ENCODE measurements at regions not wholly inside any gene's neighbourhood (a gene's known extent, or its start where the extent isn't known, plus 50 kb on each side); places are given as distances from the start of the nearest gene placed in this dataset.
"Not testable (repeated sequence)": the region's sequence is repeated elsewhere in the genome, so short reads cannot be mapped to it uniquely, and the experiment has no call there.

DNA sequence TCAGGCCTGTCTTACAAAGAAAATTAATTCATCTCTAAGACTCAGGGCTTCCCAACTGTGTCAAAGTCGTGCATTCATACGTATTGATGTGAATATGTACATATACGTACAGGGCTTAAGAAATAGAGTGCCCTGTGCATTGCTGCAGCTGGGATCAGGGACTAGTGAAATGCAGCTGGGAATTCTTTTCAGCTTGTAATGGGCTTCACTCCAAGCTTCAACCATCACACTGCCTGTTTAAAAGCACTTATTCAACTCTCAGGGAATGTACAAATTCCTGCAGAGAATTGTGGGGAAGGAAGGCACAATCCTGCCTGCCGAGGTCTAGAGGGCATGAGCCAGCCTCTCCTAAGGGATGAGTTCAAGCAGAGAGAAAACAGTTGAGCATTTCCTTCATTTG lies 59.6 kb upstream of the MAN2A1 start:
- intact Hi-C loops (cut with DNase I) = no loop called here
- DNase-seq = no peak

DNA sequence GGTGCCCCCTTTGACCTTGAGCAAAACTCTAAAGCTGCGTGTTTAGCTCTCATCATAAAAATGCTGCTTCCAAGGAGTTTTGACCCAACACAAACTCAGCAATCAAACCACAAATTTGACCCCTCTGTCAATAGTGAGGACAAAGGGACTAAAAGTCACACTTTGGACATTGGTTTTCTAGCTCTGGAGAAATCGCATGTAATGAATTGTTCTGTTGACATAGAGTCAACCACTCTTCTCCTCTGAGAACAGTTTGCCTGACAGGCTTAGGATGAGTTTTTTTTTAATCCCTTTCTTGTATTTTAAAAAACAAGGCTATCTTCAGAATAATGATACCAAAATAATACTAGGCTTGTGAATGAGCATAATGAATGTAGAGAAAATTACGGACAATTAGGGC lies 61.1 kb upstream of the MAN2A1 start:
- no peak for DNase-seq
- intact Hi-C loops (cut with DNase I) = no loop called here

DNA sequence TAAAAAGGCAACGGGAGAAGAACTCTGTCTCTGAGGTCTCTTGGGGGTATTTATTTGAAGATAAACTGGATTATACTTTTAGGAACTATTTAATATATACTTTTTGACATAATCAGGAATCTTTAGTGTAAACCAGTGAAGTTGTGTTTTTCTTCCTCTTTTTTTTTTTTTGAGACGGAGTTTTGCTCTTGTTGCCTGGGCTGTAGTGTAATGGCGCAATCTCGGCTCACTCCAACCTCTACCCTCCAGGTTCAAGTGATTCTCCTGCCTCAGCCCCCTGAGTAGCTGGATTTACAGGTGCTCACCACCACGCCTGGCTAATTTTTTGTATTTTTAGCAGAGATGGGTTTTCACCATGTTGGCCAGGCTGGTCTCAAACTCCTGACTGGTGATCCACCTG lies 68.5 kb upstream of the MAN2A1 start:
- intact Hi-C loops (cut with DNase I); DNase-seq: not testable (repeated sequence)

DNA sequence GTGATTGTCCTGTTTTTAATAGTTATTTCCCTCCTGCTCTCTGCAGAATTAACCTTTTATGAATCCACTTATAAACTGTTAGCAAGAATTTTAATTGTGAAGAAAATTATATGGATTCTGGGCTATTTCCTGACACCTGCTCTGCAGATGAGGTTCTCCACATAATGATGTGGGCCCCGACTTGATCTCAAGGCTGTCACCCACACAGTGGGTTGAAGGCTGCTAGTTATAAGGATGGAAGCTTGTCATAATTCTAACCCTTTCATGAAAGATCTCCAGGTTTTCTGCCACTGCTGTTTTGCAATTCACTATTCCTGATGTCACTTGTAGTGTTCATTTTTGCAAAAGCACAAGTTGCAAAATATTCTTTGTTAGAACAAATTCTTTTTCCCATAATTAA lies 69.1 kb upstream of the MAN2A1 start:
- intact Hi-C loops (cut with DNase I) = no loop called here
- DNase-seq = peak in 8 of 42 donors; percentile 18 to 63 (median 40)

DNA sequence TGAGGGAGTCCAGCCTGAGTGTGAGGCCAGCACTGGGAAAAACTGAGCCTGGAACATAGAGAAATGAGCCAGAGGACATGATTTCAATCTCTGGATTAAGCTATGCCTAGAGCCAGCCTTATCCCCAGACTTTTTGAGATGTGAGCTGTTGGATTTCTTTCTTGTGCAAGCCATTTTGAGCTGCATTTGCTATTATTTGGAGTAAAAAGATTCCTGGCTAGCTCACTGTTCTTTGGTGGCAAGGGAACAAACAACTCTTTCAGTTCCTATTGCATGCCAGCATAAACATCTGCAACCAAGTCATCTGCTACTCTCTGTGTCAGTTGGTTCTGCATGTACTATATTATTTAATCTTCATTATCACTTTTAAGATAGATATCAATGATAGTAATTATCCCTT lies 70.1 kb upstream of the MAN2A1 start:
- peak in 18 of 42 donors; percentile 9 to 79 (median 48) for DNase-seq
- intact Hi-C loops (cut with DNase I) = no loop called here

DNA sequence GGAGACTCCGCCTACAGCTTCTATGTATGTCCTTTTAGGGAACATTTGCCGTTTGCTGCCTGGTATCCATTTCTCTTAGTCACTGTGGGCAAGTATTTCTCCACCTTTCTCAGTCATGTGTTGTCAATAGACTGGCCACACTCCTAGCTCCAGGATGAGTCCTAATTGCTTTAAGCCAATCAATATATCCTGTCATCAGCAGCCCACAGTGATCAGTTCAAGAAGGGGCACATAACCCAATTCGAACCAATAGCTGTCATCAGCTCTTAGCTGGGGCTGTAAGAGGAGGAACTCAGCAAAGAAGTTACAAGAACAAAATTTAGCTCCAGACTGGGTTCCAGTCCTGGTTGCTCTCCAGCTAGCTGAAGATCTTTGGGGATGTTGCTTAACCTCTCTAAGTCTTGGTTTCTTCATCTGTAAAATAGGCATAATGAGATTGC lies 70.7 kb upstream of the MAN2A1 start:
- intact Hi-C loops (cut with DNase I) = no loop called here
- DNase-seq = no peak

DNA sequence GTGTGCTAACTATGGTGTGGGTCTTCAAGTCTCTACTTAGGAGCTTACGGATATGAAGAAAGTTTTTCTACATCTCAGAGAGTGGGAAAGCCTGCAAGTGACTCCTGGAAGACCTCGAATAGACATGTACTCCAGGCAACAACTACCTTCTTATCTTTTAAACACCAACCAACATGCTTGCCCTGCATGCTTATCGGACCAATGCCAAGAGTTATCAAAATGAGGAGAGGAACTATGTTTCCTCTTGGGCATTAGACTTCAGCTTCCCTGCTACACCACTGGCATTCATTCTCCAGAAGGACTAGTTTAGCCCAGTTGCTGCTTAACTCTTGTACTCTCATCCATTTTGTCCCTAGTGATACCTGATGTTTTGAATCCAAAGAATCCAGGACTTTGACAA lies 74.7 kb upstream of the MAN2A1 start:
- intact Hi-C loops (cut with DNase I) = loop anchor here (5.0 kb wide), 1 partner anchor 72 kb away; the partner anchor contains the start of gene MAN2A1
- DNase-seq = no peak

DNA sequence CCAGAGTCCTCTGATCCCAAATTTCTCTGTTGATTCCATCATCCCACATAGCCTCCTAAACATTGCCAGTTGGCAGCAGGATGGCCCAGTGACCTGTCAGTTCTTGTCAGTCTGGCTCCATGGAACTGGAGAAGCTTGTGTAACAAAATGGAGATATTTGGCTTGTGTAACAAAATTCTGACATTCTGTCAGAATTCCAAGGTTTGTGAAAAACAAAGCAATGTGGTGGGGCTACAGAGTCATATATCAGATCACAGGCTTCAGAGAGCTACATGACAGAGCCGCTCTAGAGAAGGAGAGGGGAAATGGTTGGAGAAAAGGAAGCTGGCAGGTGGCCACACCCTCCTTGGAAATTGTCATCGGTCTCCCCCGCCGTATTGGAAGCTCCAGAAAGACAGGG lies 75.4 kb upstream of the MAN2A1 start:
- no peak for DNase-seq
- intact Hi-C loops (cut with DNase I) = loop anchor here (5.0 kb wide), 1 partner anchor 73 kb away; the partner anchor contains the start of gene MAN2A1

DNA sequence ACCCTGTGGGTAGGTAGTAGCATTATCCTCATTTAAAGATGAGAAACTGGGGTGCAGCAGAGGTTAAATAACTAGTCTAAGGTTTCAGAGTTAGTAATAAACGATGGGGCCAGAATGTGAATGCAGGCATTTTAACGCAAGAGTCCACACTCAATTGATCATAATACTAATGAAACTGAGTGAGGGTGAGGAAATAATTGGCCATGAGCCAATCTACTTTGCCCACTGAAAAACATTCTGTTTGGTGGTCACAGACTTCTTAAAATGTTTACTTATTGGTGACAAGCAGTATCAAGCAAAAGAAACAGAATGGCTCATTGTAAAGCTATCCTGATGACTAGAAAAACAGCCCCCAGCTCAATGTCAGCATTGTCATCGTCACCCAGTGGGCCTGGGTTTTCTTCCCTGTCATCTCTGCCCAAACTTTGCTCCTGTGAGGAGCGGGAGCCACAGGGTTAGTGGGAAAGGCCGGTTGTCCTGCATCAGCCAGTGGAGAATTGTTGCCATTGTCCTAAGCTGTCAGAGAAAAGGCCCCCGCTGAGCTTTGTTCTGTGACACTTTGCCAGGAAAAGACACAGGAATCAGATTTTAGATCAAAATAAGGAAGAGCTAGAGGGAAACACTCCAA lies 77.3 kb upstream of the MAN2A1 start:
- peak; percentile 36 to 93 (median 83) for DNase-seq
- intact Hi-C loops (cut with DNase I) = loop anchor here (5.0 kb wide), 1 partner anchor 75 kb away; the partner anchor contains the start of gene MAN2A1

DNA sequence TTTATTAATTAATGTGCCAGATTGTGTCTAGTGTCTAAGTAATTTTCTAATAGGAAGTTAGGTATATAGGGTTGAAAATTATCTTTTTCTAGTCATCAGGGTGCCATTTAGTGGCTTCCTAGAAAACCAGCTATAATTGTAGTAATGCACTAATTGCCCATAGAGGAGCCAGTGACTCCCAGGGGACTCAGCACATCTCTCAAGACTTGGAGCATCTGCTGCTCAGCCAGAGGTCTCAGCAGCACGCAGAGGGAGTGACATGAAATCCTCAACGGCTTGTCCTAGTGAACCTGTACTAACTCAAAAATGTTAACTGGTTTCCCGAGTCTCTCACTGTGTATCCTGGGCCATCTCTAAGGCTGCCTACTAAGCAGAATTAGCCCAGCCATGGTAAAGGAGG lies 78.2 kb upstream of the MAN2A1 start:
- peak in 3 of 42 donors; percentile 35 to 55 (median 45) for DNase-seq
- intact Hi-C loops (cut with DNase I) = loop anchor here (5.0 kb wide), 1 partner anchor 76 kb away; the partner anchor contains the start of gene MAN2A1

DNA sequence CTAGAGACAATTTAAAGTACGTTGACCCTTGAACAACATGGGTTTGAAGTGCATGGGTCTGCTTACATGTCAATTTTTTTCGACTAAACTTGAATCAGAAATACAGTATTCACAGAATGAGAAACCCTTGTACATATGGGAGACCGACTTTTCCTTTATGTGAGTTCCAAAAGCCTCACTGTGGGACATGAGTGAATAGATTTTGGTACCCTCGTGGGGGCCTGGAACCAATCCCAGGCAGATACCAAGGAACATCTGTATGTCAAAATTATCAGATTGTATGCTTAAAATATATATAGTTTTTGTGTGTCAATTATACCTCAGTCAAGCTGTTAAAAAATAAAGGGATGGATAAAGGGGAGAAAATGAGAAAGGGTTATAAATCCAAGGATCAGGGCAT lies 78.7 kb upstream of the MAN2A1 start:
- intact Hi-C loops (cut with DNase I) = loop anchor here (5.0 kb wide), 1 partner anchor 76 kb away; the partner anchor contains the start of gene MAN2A1
- DNase-seq = no peak

DNA sequence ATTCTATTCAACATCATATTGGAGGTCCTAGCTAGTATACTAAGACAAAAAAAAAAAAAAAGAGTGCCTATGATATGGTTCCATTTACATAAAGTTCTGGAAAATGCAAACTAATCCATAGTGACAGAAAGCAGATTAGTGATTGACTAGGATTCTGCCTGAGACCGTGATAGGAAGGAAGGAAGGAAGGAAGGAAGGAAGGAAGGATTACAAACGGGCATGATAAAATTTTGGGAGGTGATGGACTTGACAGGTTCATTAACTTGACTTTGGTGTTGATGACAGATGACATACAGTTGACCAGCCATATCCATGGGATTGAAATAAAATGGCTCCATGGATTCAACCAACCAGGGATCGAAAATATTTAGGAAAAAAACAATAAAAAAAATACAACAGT lies 79.1 kb upstream of the MAN2A1 start:
- intact Hi-C loops (cut with DNase I) = loop anchor here (5.0 kb wide), 1 partner anchor 77 kb away; the partner anchor contains the start of gene MAN2A1
- DNase-seq = no peak

DNA sequence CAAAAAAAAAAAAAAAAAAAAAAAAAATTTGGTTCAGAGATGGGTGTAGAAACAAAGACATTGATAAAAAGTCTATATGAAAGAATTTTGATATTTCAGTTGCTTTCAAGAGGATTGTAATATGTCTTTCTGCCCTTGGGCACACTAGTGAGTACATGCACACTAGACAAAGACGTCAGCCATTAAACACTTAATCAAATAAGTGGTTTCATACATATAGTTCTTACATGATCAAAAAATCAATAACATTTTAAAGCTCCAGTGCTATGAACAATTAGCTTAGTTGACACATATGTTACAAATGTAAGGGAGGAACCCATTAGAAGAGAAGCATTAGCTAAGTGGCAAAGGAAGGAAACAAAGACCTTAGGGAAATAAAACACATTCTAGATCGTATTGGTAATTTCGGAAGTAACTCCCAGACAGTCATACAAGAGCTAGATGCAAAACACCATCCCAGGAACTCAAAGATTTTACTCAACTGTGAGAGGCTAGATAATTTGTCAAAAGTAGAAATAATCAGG lies 84.5 kb upstream of the MAN2A1 start:
- DNase-seq = no peak
- intact Hi-C loops (cut with DNase I) = no loop called here

DNA sequence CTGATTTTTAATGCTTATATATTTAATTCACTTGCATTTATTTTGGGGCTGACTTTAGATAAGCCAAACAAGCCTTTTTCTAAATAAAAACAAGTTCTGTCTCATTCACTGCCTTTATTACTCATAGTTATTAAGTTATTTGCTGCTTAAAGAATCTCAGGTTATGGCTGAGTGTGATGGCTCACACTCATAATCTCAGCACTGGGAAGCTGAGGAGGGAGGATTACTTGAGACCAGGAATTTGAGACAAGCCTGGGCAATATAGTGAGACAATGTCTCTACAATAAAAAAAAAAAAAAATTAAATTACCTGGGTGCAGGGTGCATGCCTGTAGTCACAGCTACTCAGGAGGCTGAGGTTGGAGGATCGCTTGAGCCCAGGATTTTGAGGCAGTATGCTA lies 85.0 kb upstream of the MAN2A1 start:
- no peak for DNase-seq
- intact Hi-C loops (cut with DNase I) = no loop called here

DNA sequence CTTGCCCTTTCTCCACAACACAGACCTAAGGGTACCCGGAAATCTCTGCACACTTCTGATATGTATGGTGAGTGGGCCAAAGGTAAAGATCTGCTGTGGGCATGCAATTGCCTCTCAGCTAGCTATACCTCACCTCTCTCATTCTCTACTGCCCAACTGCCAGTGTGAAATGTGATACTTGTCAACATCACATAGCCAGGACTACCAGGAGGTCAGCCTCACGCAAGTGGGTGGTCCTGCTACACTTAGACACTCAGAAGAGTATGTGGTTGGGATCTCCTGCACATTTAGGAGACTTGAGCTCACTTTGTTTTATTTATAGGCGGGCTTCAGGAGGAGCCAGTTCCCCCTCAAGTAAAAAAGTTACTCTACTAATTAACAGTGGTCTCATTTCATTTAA lies 88.0 kb upstream of the MAN2A1 start:
- no peak for DNase-seq
- intact Hi-C loops (cut with DNase I) = no loop called here

DNA sequence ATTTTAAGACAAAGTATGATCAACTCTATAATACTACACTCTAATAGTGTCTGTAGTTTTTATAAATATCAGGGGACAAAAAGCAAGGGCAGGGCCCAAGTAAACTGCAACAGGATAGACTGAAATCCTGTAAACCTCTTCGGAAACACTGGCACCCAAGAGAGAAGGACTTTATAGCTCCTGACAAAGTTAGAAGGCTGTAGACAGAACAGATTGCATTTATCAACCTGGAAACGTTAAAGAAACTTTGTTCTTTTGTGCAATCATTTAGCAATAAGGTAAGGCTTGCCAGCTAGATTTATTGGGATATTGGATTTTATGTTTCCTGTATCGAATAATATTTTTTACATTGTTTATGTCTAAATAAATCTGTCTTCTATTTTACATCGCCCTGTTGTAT lies 91.8 kb upstream of the MAN2A1 start:
- intact Hi-C loops (cut with DNase I) = no loop called here

DNA sequence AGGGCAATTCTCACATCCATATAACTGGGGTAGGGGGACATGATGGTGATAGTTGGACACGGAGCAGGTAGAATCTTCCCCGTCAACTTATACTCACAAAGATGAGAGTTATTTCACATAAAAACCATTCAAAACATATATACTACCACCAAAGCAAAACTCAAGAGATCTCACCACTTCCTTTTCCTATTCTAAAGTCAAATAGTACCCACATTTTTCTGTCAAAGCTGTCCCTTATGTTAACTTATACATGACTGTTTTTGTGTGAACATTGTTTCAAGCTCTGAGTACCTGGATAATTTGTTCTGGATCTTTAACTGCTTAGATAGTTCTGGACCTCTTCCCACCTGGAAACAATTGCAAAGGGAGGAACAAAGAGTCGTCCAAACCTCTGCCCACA lies 95.5 kb upstream of the MAN2A1 start:
- intact Hi-C loops (cut with DNase I) = no loop called here
- DNase-seq = no peak

More for the DNA sequence above, 91.8 kb upstream of the MAN2A1 start:
- no peak for DNase-seq

DNA sequence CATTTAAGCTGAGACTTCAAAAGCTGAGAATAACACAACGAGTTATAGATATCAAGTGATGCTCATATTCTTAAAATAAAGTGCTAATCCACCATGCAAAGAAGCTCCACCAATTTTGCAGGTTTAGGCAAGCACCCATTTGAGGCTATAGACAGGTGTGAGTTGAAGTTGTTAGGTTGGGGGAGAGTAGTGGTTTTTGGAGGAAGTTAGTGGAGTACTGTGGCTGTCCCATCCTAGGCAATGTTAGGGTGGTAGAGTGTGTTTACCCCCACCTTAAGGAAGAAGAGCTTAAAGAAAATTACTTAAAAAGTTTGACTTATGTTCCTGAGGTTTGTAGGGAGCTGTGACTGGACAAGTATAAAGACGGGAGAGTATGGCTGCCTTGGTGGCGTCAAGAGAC lies 98.9 kb upstream of the MAN2A1 start:
- DNase-seq = no peak
- intact Hi-C loops (cut with DNase I) = no loop called here

DNA sequence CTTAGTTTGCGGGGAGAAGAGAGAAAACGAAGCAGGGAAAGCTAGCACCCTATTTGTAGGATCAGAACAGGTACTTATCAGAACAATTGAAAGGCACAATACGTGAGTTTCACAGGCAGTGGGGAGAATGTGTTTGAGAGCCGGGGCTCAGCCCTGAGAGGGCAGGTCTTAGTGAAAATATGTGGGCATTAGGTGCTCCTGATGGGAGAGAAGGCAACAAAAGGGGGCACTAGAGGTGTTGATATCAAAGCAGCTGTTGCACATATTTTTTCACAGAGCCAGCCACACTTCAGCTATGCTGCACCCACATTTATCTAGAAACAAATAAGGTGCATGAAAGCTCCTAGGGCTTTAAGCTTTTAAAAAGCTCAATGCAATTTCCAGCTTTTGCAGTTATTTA lies 99.7 kb upstream of the MAN2A1 start:
- intact Hi-C loops (cut with DNase I) = no loop called here
- DNase-seq = no peak

DNA sequence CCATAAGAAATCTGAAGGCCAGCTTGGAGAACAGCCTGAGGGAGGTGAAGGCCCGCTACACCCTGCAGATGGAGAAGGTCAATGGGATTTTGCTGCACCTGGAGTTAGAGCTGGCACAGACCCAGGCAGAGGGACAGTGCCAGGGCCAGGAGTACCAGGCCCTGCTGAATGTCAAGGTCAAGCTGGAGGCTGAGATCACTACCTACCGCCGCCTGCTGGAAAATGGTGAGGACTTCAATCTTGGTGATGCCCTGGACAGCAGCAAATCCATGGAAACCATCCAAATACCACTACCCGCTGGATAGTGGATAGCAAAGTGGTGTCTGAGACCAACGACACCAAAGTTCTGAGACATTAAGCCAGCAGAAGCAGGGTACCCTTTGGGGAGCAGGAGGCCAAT lies 100.5 kb upstream of the MAN2A1 start:
- intact Hi-C loops (cut with DNase I) = no loop called here
- no peak for DNase-seq

Measured in head of caudate nucleus (tissue), 42 donors.